Liver (tissue), 8 donors: ENCODE measurements at regions not wholly inside any gene's neighbourhood (a gene's known extent, or its start where the extent isn't known, plus 50 kb on each side); places are given as distances from the start of the nearest gene placed in this dataset.

Source experiments
- DNase-seq: peaks from one replicate; pipeline ENCODE4 v3.0.0-alpha.2; 2017; ENCODE audit warnings: low spot score
- H3K27ac ChIP-seq, 2 donors: one replicate each; pipeline ENCODE4 v1.7.0; 2013; ENCODE audit warnings: inconsistent platforms in 2 of 2, low read length in 2 of 2, control low read depth in 1 of 2, low read depth in 1 of 2, mild to moderate bottlenecking in 1 of 2
- H3K27me3 ChIP-seq, 4 donors: one replicate each; pipeline versions ENCODE4 v1.6.1 to v1.7.0; 2013; ENCODE audit warnings: low read length in 3 of 4, inconsistent platforms in 1 of 4, mild to moderate bottlenecking in 1 of 4, moderate library complexity in 1 of 4; ENCODE audit not compliant: control insufficient read depth in 4 of 4, insufficient read depth in 4 of 4
- H3K36me3 ChIP-seq, 4 donors: one replicate each; pipeline versions ENCODE4 v1.6.1 to v1.7.0; 2013; ENCODE audit warnings: low read length in 3 of 4, mild to moderate bottlenecking in 3 of 4, low read depth in 1 of 4, moderate library complexity in 1 of 4; ENCODE audit not compliant: control insufficient read depth in 4 of 4, insufficient read depth in 3 of 4
- H3K4me1 ChIP-seq, 4 donors: one replicate each; pipeline versions ENCODE4 v1.6.1 to v1.7.0; 2013; ENCODE audit warnings: low read length in 3 of 4, mild to moderate bottlenecking in 3 of 4, moderate library complexity in 1 of 4; ENCODE audit not compliant: control insufficient read depth in 4 of 4, insufficient read depth in 4 of 4
- H3K4me3 ChIP-seq, 3 donors: one replicate each; pipeline versions ENCODE4 v1.6.1 to v1.7.0; 2013; ENCODE audit warnings: low read length in 3 of 3, control low read depth in 1 of 3, low read depth in 1 of 3, mild to moderate bottlenecking in 1 of 3
- H3K9ac ChIP-seq, 2 donors: one replicate each; pipeline ENCODE4 v1.7.0; 2013; ENCODE audit warnings: low read length in 2 of 2, mild to moderate bottlenecking in 2 of 2, moderate library complexity in 2 of 2, control low read depth in 1 of 2, low read depth in 1 of 2
- H3K9me3 ChIP-seq, 4 donors: one replicate each; pipeline versions ENCODE4 v1.6.1 to v1.7.0; 2013; ENCODE audit warnings: low read length in 3 of 4; ENCODE audit not compliant: control insufficient read depth in 4 of 4
- ATF3 ChIP-seq: IDR thresholded peaks from 2 replicates; pipeline ENCODE4 v1.6.1; 2016; ENCODE audit warnings: antibody characterized with exemption
- CTCF ChIP-seq: fragments of 150-350 bp; IDR thresholded peaks from 2 replicates; pipeline ENCODE4 v1.5.1; 2017; ENCODE audit warnings: improper control_type of control experiment, low read depth, low read length; ENCODE audit not compliant: missing input control
- EGR1 ChIP-seq, 2 donors: IDR thresholded peaks; 2 replicates each; pipeline ENCODE4 v1.6.1; 2016 to 2018; ENCODE audit warnings: antibody characterized with exemption in 2 of 2, low read depth in 2 of 2
- FOXA1 ChIP-seq: IDR thresholded peaks from 2 replicates; pipeline ENCODE4 v1.6.1; 2016; ENCODE audit warnings: antibody characterized with exemption
- FOXA2 ChIP-seq: IDR thresholded peaks from 2 replicates; pipeline ENCODE4 v1.6.1; 2016; ENCODE audit warnings: antibody characterized with exemption
- GABPA ChIP-seq, 2 donors: IDR thresholded peaks in 1 of 2; conservative IDR thresholded peaks in 1 of 2; 2 replicates each; pipeline ENCODE4 v1.6.1; 2016; ENCODE audit warnings: antibody characterized with exemption in 2 of 2, mild to moderate bottlenecking in 1 of 2, moderate library complexity in 1 of 2
- HNF4A ChIP-seq, 2 donors: conservative IDR thresholded peaks; 2 replicates each; pipeline ENCODE4 v1.6.1; 2016; ENCODE audit warnings: antibody characterized with exemption in 2 of 2, mild to moderate bottlenecking in 2 of 2
- JUND ChIP-seq, 2 donors: IDR thresholded peaks; 2 replicates each; pipeline ENCODE4 v1.6.1; 2016; ENCODE audit warnings: antibody characterized with exemption in 2 of 2
- MAX ChIP-seq: IDR thresholded peaks from 2 replicates; pipeline ENCODE4 v1.6.1; 2016; ENCODE audit warnings: antibody characterized with exemption
- NR2F2 ChIP-seq: IDR thresholded peaks from 2 replicates; pipeline ENCODE4 v1.6.1; 2016; ENCODE audit warnings: antibody characterized with exemption
- RAD21 ChIP-seq, 2 donors: IDR thresholded peaks; 2 replicates each; pipeline ENCODE4 v1.6.1; 2016; ENCODE audit warnings: antibody characterized with exemption in 2 of 2, mild to moderate bottlenecking in 2 of 2
- RXRA ChIP-seq, 2 donors: IDR thresholded peaks; 2 replicates each; pipeline ENCODE4 v1.6.1; 2017 to 2018; ENCODE audit warnings: antibody characterized with exemption in 2 of 2, mild to moderate bottlenecking in 1 of 2
- SP1 ChIP-seq: IDR thresholded peaks from 2 replicates; pipeline ENCODE4 v1.6.1; 2018; ENCODE audit warnings: antibody characterized with exemption, mild to moderate bottlenecking
- YY1 ChIP-seq: IDR thresholded peaks from 2 replicates; pipeline ENCODE4 v1.6.1; 2016; ENCODE audit warnings: antibody characterized with exemption, mild to moderate bottlenecking
- ZBTB33 ChIP-seq: IDR thresholded peaks from 2 replicates; pipeline ENCODE4 v1.6.1; 2016; ENCODE audit warnings: antibody characterized with exemption
- WGBS: extraction: QIAGEN DNeasy Blood & Tissue Kit; methylation state at CpG from one replicate; pipeline ENCODE4 v1.1.7; 2013; 5-methylcytosine and 5-hydroxymethylcytosine counted together
- donor health status: healthy.
- donor health status: healthy.
- donor health status: healthy.
- donor health status: healthy.
- donor health status: healthy.

- Histone ChIP-seq H3K9ac (no peak overlapping the region), H3K9me3 (no peaks in the 10 kb centered on the region), H3K4me1 (peaks cover 1 to 16% (median 9%) of the 10 kb centered on the region in 4 donors), H3K4me3 (no peak overlapping the region), H3K27me3 (no peaks in the 10 kb centered on the region), H3K36me3 (no peaks in the 10 kb centered on the region), H3K27ac (peak overlapping the region in 1 of 2 donors; percentile 8)
- DNase-seq, result no peak
- 33% methylated on average over 8 of the region's 8 CpGs for WGBS
- TF ChIP-seq ZBTB33 (no peak), SP1 (peak; percentile 8), EGR1 (IDR thresholded peaks at IDR 0.05; ENCODE audit: low read depth in 2 of 2) (no peak), ATF3 (peak; percentile 24), HNF4A (conservative IDR thresholded peaks at IDR 0.05) (peak; percentile 18 to 27), JUND (IDR thresholded peaks at IDR 0.05) (peak; percentile 63 to 77), NR2F2 (no peak), CTCF (no peak), MAX (no peak), GABPA (IDR thresholded peaks at IDR 0.05 in 1 of 2, conservative IDR thresholded peaks at IDR 0.05 in 1 of 2) (no peak), RXRA (IDR thresholded peaks at IDR 0.05) (peak; percentile 24 to 44), RAD21 (IDR thresholded peaks at IDR 0.05) (peak in 1 of 2 donors; percentile 7), YY1 (peak; percentile 13)
Measured at GRCh38 chr10:30557884-30558283, 71.7 kb downstream of the LYZL2 start.

- Histone ChIP-seq H3K9ac (no peak overlapping the region), H3K4me3 (no peak overlapping the region), H3K36me3 (no peaks in the 10 kb centered on the region), H3K9me3 (no peaks in the 10 kb centered on the region), H3K27me3 (no peaks in the 10 kb centered on the region), H3K4me1 (peaks cover 1 to 16% (median 9%) of the 10 kb centered on the region in 4 donors), H3K27ac (no peak overlapping the region)
- TF ChIP-seq FOXA1 (no peak), ZBTB33 (no peak), FOXA2 (no peak), JUND (IDR thresholded peaks at IDR 0.05) (no peak), HNF4A (conservative IDR thresholded peaks at IDR 0.05) (no peak), ATF3 (no peak), RXRA (IDR thresholded peaks at IDR 0.05) (no peak), SP1 (no peak), RAD21 (IDR thresholded peaks at IDR 0.05) (no peak)
- WGBS, result 90% methylated on average over 1 of the region's 1 CpG
- DNase-seq, result no peak
Measured at GRCh38 chr10:30556189-30556588, 73.4 kb downstream of the LYZL2 start.
